HG03060 (cell line): ENCODE measurements at regions not wholly inside any gene's neighbourhood (a gene's known extent, or its start where the extent isn't known, plus 50 kb on each side); places are given as distances from the start of the nearest gene placed in this dataset.

Experiments used
- ATAC-seq: cut with Tn5 transposase; IDR thresholded peaks from one replicate; pipeline ENCODE4 v1.9.1; 2021; ENCODE audit warnings: low read depth, moderate number of reproducible peaks; ENCODE audit not compliant: unreplicated experiment

DNA sequence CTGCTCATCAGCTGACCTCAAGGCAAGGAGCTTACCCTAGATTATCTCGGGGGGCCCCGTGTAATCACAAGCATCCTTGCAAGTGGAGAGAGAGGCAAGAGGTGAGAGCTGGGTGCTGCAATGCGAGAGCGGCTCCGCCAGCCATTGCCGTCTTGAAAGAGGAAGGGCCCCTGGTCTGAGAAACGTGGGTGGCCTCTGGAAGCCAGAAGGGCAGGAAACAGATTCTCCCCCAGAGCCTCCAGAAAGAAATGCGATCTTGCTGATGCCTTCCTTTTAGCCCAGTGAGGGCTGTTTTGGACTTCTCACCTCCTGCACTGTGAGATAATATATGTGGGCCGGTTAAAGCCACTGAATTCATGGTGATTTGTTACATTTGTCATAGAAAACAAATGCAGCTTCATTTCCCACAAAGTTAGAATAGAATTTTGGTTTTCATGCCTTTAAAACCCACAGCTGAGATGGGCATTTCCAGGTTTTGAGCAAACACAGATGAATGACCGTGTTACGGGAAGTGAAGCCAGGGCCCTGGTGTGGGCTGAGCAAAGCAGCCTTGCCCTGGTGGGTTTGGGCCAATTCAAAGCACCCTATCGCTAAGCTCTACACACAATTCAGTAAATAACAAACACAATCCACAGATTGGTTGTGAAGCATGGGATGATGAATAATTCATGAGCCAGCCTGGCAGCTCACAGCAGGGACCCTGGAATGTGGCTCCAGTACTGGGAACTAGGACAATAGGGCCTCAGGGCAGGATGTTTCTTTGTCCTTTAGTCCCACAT, 319.9 kb upstream of the HS6ST1 start:
- no peak for ATAC-seq

DNA sequence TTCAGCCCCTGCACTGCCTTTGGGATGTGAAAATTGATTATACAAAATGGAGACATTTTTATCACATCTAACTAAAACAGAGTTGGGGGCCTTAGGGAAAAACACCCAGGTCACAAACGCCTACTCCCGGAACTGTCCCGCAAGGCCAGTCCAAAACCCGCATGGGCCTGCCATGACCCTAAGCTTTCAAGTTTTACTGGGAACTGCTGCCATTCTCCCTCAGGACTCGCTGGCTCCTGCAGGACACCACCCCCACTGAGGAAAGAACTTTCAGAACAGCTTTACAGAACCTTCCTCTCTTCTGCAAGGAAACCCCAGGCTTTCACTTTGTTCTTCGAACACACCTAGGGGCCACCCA, 320.4 kb upstream of the HS6ST1 start:
- ATAC-seq = no peak

DNA sequence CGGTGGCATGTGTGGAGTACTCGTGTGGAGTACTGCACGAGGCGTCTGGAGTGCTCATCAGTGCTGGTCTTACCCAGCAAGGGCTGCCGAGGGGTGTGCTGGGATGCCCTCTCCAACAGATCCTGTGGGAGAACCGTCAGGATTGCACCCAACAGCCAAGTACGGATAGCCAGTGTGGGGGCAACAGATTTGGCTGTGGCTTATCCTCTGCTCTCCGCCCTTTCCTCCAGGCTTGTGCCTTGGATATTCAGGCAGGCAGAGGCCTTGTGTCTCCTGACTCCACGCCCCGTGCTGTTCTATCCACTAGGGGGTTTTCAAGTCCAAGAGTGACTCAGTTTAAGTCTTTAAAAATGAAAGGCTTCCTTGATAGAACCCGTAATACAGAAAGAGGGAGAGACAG, 321.0 kb upstream of the HS6ST1 start:
- no peak for ATAC-seq

DNA sequence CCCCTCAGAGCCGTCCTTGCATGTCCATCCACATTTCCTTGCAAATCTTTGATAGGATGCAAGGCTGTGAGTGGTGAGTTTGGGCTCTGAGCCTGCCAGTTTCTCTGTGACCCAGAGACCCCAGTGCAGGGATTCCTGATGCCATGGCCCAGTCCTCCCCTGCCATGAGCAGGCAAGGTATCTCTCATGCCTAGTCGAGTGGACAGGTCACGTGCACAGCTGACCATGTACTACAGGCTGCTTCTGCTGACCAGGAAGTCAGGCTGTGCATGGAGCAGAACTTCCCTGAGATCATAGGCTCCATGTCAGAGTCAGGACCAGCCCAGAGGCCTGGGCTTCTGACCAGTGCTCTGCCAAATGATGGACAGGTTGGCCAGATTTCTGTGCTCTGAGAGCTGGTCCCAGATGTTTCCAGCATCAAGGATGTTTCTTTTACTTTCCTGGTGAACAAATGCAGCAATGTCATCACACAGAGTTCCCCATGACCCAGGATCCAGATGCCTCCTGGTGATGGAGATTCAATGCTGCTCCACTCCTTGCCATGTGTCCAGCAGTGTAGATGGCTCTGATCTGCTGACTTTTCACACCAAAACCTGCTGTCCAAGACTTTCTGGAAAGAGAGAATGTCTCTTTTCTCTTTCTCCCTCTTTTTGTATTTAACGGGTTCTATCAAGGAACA, 321.6 kb upstream of the HS6ST1 start:
- no peak for ATAC-seq

DNA sequence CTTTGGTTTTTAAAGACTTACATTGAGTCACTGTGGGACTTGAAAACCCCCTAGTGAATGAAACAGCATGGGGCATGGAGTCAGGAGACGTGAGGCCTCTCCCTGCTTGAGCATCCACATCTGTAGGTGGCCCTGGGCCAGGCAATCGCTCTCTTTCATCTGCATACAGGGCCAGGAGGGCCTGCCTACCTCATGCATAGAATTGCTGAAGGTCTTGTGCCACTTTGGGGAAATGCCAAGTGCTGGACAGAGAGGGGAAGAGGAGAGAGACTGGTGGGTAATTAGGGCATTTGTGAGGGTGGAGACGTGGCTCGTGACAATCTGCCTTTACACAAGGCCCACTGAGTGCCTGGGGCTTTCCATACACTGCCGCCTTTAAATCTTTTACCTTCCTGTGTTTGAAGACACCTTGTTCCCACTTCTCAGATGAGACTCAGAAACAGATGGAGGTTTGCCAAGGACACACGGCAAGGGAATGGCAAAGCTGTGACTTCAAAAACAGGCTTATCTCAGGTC, 322.2 kb upstream of the HS6ST1 start:
- ATAC-seq = no peak

DNA sequence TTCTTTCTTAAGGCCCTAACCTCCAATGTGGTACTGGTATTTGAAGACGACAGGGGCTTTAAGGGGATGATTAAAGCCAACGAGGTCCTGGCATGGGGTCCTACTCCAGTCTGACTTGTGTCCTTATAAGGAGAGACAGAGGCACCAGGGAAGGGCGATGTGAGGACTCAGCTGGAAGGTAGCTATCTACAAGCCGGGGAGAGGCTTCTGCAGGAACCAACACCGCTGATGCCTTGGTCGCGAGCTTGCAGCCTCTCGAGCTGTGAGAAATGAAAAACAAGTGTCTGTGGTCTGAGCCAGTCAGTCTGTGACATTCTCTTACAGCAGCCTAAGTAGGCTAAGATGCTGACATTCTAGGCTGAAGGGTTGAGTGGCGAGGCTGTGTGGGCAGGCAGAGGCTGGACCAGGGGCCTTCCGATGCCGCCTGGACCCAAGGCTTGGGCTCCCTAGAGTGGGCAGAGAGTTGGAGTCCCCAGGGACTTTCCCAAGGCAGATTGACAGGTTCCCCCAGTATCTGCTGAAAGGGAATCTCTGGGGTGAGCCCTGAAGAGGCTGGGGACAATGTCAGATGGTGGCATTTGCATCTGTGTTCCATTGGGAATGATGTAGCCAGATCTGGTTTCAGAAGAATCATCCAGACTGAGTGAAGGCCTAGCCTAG, 322.9 kb upstream of the HS6ST1 start:
- no peak for ATAC-seq

DNA sequence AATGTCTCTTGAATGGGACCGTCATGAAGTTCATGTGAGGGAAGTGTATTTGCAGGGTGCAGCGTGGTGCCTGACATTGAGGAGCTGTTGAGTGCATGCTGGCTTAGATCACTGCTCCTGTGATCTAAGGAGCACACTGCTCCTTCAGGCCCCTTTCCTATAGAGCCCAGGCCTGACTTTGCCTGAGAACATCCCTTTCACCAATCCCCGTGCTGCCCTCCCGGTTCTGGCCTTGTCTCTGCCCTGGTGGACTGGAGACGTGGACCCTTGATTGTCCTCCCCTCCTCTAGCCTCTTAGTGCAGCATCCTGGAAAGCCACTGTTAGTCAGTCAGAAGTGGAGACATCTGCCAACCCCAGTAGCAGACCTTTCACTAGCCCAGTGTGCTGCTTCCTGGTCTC, 323.6 kb upstream of the HS6ST1 start:
- ATAC-seq = no peak

DNA sequence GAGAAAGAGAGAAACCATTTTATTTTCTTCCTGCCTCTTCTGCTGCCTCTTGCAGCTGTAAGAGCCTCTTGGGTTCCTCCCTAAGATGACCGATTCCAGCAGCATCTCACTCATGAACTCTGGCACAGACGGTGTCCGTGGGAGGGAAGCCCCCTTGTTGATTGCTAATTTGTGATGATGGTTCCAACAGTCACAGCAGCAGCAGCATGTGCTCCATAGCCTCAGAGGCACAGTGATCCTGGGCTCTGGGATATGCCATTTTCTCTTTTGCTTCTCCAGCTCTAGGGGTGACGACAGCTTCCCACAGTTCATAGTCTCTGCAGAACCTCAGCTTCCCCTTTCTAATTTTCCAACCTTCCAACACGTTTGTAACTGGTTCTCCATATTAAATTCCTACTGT, 324.2 kb upstream of the HS6ST1 start:
- ATAC-seq = no peak

DNA sequence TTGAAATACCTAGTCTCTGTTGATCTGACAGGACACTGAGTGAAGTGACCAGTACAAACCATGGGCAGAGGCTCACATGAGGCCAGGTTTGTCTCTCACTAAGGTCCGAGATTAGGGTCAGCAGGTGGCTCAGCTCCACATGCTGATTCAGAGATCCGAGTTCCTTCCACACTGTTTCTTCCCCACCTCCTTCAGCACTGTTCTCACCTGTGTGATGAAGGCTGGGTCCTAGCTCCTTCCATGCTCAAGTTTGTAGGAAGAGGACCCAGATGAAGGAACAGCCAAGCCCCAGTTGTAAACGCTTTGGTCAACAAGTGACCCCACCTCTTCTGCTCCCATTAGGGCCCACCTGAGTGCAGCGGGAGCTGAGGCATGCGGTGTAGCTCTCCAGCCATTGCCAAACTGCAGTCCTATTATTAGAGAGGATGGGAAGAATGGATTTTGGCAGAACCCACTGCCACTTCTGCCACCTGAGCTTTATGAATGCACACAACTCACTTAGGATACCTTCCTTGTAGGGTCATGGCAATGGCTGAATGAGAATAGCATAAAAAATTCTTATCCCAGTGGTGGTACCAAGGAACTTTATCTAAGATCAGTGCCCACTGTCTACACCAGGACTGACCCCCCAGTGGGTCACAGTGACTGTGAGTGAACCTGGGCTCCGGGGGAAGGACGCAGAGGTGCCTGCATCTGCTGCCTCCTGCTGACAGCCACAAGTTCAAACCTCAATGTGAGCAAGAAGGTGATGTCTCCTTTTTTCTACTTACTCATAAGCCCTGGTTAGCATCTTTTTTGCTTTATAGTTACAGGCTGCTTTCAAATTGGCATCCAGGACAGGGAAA, 324.8 kb upstream of the HS6ST1 start:
- no peak for ATAC-seq

DNA sequence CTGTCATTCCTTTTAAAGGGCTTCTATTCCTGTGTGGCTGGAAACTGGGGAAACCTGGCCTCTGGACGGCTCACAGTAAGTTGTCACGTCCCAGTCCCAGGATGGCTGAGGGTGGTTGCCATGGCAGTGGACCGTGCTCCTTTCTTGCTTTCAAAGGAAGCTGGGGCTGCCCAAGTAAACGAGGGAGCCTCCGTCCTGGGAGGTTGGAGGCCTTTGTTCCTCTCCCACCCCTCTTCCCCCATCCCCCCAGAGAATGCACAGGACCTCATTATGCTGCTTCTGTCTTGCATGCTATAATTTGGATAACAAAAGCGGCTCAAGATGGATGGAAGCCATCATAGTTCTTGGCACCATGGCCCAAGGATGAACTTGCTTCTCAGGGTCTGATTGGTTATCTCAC, 325.5 kb upstream of the HS6ST1 start:
- ATAC-seq = no peak

DNA sequence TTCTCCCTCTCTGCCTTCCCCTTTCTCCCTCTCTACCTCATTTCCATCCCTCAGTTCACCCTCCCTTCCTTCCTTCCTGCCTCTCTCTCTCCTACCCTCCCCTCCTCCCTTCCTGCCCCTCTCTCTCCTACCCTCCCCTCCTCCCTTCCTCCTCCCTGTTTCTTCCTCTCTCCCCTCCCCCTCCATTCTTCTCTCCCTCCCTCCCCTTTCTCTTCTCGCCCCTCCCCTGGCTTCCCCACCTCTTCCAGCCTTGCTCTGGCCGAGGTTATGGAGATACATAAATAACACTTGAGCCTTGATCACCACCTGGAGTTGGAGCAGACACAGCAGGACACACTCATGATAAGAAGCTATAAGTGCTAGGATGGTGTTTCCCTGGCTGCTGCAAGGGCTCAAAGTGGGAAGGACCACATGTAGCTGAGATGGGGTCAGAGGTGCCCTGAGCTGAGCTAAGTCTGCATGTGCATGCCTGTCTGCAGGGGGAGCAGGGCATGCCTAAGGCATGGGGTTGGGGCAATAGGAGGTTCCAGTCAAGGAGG, 326.1 kb upstream of the HS6ST1 start:
- ATAC-seq = no peak

DNA sequence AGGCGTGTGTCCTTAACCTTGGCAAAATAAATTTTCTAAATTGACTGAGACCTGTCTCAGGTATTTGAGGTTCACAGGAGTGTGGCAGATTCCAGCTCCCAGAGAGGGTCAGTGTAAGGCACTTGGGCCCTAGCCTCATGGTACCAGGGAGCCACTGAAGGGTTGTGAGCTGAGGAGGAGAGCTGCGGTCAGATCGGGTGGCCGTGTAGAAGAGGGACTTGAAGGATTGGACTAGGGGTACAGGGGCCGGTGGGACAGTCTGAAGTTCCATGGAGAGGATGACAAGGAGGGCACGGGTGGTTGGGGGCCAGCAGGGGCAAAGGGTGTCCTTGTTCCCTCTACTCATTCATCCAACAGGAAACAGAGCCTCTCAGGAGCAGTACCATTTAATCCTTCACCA, 327.0 kb upstream of the HS6ST1 start:
- ATAC-seq = no peak

DNA sequence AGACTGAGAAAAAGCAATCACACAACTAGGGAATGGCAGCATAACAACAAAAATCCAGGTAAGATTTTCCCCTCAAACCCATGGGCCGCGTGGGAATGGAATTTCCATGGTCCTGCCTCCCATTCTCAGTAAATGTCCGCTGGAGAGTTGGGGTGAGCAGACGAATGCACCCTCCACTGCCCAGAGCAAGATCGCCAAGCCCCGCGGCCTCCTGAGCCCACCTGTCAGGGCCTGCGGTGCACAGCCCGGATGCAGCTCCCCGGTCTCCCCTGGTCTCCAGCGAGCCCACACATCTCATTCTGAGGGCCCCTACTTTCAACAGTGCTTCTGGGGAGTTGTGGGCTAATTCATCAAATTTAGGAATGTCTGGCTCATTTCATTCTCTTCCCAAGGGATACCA, 327.4 kb upstream of the HS6ST1 start:
- ATAC-seq = no peak

DNA sequence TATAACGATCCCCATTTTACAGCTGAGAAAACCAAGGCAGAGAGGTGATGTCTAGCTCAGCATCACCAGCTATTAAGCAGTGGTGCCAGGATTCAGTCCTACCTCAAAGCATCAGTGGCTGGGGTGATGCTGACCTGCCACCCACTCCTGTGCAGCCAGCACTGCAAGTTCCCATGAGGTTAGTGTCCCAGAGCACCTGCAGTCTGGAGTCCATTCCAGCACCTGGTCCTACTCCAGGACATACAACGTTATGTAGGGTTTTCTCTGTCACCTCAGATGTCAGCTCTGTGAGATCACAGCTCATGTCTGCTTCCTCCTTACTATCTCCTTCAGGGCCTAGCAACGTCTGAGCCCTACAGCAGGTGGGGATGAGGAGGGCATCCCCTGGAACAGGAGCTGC, 328.0 kb upstream of the HS6ST1 start:
- no peak for ATAC-seq

DNA sequence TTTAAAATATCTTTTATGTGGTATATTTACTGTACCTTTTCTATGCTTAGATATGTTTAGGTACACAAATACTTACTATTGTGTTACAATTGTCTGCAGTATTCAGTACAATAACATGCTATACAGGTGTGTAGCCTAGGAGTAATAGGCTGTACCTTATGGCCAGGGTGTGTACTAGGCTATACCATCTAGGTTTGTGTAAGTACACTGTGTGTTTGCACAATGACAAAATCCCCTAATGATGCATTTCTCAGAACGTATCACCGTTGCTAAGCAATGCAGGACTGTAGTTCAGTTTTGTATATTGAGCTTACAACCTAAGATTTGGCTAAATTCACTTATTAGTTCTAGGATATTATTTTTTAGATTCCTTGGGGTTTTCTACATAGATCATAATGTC, 332.3 kb upstream of the HS6ST1 start:
- no peak for ATAC-seq

DNA sequence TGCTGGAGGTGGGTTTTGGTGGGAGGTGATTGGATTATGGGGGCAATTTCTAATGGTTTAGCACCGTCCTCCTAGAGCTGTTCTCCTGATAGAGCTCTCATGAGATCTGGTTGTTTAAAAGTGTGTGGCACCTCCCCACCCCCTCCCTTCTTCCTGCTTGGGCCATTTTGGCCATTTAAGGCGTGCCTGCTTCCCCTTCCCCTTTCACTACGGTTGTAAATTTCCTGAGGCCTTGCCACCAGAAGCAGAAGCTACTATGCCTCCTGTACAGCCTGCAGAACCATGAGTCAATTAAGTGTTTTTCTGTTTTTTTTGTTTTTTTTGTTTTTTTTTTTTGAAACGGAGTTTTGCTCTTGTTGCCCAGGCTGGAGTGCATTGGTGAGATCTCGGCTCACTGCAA, 335.7 kb upstream of the HS6ST1 start:
- no peak for ATAC-seq

DNA sequence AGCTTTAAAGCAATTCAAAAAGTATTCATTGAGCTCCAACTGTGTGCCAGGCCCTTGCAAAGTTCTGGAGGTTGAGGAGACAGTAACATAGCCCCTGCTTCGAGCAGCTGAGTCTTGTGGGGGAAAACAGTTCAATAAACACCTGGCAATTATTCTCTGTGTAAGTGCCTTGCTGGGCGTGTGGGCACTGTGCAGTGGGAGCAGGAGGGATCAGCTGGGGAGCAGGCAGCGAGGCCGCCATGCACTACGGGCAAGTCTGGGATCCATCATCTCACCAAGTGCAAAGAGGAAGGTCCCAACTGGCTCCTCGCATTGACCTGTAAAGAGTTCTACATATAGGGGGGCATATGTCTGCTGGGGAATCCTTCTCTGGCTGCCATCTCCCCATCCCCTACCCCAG, 342.2 kb upstream of the HS6ST1 start:
- ATAC-seq = no peak

DNA sequence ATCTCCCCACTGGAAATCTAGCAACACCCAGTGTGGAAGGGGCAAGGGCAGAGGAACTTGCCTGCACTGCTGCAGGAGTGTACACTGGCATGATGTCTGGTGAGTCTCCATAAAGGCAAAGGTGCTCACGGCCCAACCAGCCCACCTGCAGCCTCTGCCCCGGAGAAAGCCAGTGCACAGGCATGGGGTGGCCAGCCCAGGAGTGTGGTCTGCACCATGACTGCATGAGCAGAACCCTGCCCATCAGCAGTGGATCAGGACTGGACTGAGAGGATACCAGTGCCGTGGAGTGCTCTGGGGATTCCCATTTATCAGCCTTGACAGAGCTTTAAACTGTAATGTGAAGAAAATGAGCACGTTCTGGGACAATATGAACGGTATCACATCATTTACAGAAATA, 342.6 kb upstream of the HS6ST1 start:
- ATAC-seq = no peak

DNA sequence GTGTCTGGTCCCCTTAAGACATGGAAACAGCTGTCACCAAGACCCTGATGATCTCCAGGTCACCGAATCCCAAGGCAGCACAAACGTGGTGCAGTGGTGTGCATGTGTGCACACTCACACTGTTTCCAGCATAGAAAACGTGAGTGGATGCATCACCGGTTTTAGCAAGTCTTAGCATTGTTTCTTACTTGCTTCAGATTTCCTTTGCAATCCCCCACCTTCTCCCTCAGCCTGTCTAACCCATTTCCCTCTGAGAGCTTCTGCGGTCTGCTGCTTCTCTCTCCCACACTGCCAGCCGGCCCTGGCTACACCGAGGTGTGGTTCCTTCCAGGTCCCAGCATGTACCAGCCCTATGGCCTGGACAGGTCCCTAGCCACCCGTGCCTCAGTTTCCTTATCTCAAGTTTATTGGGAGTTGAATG, 343.4 kb upstream of the HS6ST1 start:
- ATAC-seq = no peak

DNA sequence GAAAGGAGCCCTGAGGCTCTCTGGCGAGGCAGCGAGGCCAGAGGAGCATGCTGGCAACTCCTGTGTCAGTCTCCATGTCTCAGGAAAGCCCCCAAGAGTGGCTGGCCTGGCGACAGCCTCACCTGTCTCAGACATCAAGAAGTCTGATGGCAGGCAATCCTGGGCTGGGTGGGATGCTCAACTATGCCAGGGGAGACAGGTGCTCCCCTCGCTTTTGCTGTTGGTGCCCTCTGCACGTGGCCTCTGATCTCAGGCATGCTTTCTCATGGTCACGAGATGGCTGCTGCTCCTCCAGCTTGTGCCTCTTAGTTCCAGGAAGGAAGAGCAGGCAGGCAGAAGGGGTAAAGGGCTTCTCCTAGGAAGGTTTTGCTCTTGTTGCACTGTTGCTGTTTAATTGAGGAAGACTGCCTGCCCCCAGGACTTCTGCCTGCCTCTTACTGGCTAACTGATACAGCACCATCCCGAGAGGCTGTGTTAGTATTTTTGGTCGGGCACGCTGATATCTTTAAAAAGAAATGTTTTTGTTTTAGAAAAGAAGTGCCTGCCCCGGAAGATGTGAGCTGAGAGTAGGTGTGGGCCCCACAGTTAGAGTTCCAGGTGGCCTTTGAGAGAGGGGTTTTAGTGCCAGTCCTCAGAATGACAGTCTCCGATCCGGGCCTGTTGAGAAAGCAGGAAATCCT, 344.8 kb upstream of the HS6ST1 start:
- ATAC-seq = no peak
